Transverse colon (tissue), 4 donors: ENCODE measurements at regions not wholly inside any gene's neighbourhood (a gene's known extent, or its start where the extent isn't known, plus 50 kb on each side); places are given as distances from the start of the nearest gene placed in this dataset.

Experiments used
- DNase-seq: peaks from one replicate; pipeline ENCODE4 v3.0.0-alpha.2; 2019
- H3K27ac ChIP-seq, 4 donors: fragments of 200-600 bp; sonication (generic); 2 replicates each; pipeline ENCODE4 v1.5.1; 2016 to 2018; ENCODE audit warnings: inconsistent platforms in 4 of 4
- H3K27me3 ChIP-seq: fragments of 200-600 bp; sonication (generic); 2 replicates; pipeline ENCODE4 v1.5.1; 2017; ENCODE audit warnings: inconsistent platforms
- H3K36me3 ChIP-seq, 4 donors: fragments of 200-600 bp; sonication (generic); 2 replicates each; pipeline ENCODE4 v1.5.1; 2017 to 2019; ENCODE audit warnings: inconsistent platforms in 4 of 4
- H3K4me1 ChIP-seq, 4 donors: fragments of 200-600 bp; sonication (generic); 2 replicates each; pipeline ENCODE4 v1.5.1; 2017 to 2020; ENCODE audit warnings: inconsistent platforms in 4 of 4
- H3K4me3 ChIP-seq, 4 donors: fragments of 200-600 bp; sonication (generic); 1 replicate in 1 of 4; 2 replicates in 3 of 4; pipeline versions ENCODE4 v1.5.1 to v1.6.1; 2017 to 2019; ENCODE audit warnings: inconsistent platforms in 4 of 4
- H3K9me3 ChIP-seq, 2 donors: fragments of 200-600 bp; sonication (generic); 2 replicates each; pipeline ENCODE4 v1.5.1; 2017 to 2019; ENCODE audit warnings: inconsistent platforms in 2 of 2
- CTCF ChIP-seq, 5 experiments: fragments of 200-600 bp in 3 of 5; fragments of 450-650 bp in 2 of 5; sonication (generic) in 3 of 5; IDR thresholded peaks; 1 replicate in 2 of 5; 2 replicates in 3 of 5; pipeline ENCODE4 v1.5.1; 2016 to 2017; ENCODE audit warnings: antibody characterized with exemption in 5 of 5, inconsistent platforms in 3 of 5, mild to moderate bottlenecking in 2 of 5, moderate library complexity in 1 of 5
- EP300 ChIP-seq: sonication (generic); formaldehyde crosslinking; IDR thresholded peaks from one replicate; pipeline ENCODE4 v1.6.1; 2017; ENCODE audit warnings: antibody characterized with exemption, low read depth
- POLR2A ChIP-seq: fragments of 450-650 bp; IDR thresholded peaks from one replicate; pipeline ENCODE4 v1.6.1; 2016; ENCODE audit warnings: antibody characterized with exemption, mild to moderate bottlenecking, moderate library complexity
- POLR2AphosphoS5 ChIP-seq, 3 donors: sonication (generic); formaldehyde crosslinking; IDR thresholded peaks; one replicate each; pipeline ENCODE4 v1.6.1; 2016; ENCODE audit warnings: antibody characterized with exemption in 3 of 3
- WGBS, 2 donors: methylation state at CpG; one replicate each; pipeline ENCODE4 v1.1.5; 2018; ENCODE audit warnings: low coverage in 1 of 2; 5-methylcytosine and 5-hydroxymethylcytosine counted together
- in situ Hi-C, 4 donors: fragments of 200-750 bp; cut with MboI; loops; one replicate each; pipeline versions ENCODE4 v1.15.0 to v1.15.1; 2017; ENCODE audit warnings: low sequenced_read_pairs in 3 of 4, low pct_ligation_motif_present in 1 of 4, low pct_unique_long_range_greater_than_20kb in 1 of 4
- intact Hi-C: fragments of 100-400 bp; cut with DNase I; formaldehyde crosslinking; loops from one replicate; pipeline ENCODE4 v1.15.1; 2023; ENCODE audit warnings: low total_unique reads

GRCh38 chr3:68186733-68187132 lies 532.3 kb upstream of the SUCLG2 start:
- DNase-seq: no peak
- WGBS, 2 donors: 77 to 100% methylated on average over 1 of the region's 1 CpG
- no peaks in the 10 kb centered on the region for H3K9me3 ChIP-seq
- H3K36me3 ChIP-seq: no peaks in the 10 kb centered on the region
- H3K4me3 ChIP-seq: no peak overlapping the region
- no peaks in the 10 kb centered on the region for H3K27me3 ChIP-seq
- TF ChIP-seq CTCF (IDR thresholded peaks at IDR 0.05): no peak
- TF ChIP-seq POLR2AphosphoS5 (IDR thresholded peaks at IDR 0.05): no peak
- no peak for TF ChIP-seq POLR2A
- TF ChIP-seq EP300: no peak
- no peaks in the 10 kb centered on the region for H3K4me1 ChIP-seq
- H3K27ac ChIP-seq: no peak overlapping the region
- in situ Hi-C loops (no loop called here), intact Hi-C loops (no loop called here)

- no peaks in the 10 kb centered on the region for H3K36me3 ChIP-seq
- H3K4me3 ChIP-seq: no peak overlapping the region
- in situ Hi-C loops: no loop called here
- no peaks in the 10 kb centered on the region for H3K27me3 ChIP-seq
- no peak for DNase-seq
- peaks cover 7 to 9% of the 10 kb centered on the region in 2 donors for H3K9me3 ChIP-seq
- H3K27ac ChIP-seq: no peak overlapping the region
- intact Hi-C loops: no loop called here
- TF ChIP-seq EP300 (no peak), CTCF (IDR thresholded peaks at IDR 0.05) (no peak), POLR2AphosphoS5 (IDR thresholded peaks at IDR 0.05) (no peak), POLR2A (no peak)
- 35% methylated on average over 1 of the region's 1 CpG; no CpG with 5 or more reads in 1 of the 2 donors for WGBS, 2 donors
- no peaks in the 10 kb centered on the region for H3K4me1 ChIP-seq
These were observed 522.2 kb upstream of the SUCLG2 start for GRCh38 chr3:68176600-68176999.

GRCh38 chr3:68173012-68173634 lies 518.7 kb upstream of the SUCLG2 start:
- in situ Hi-C loops (no loop called here), intact Hi-C loops (no loop called here)
- no peak overlapping the region for H3K4me3 ChIP-seq
- peaks cover 9% of the 10 kb centered on the region in 2 donors for H3K9me3 ChIP-seq
- TF ChIP-seq POLR2A (no peak), POLR2AphosphoS5 (IDR thresholded peaks at IDR 0.05) (no peak), EP300 (no peak), CTCF (IDR thresholded peaks at IDR 0.05) (no peak)
- no peaks in the 10 kb centered on the region for H3K27me3 ChIP-seq
- no peak overlapping the region for H3K27ac ChIP-seq
- H3K36me3 ChIP-seq: no peaks in the 10 kb centered on the region
- WGBS, 2 donors: 36 to 59% methylated on average over 3 of the region's 3 CpGs
- DNase-seq: no peak
- H3K4me1 ChIP-seq: no peaks in the 10 kb centered on the region

- no peaks in the 10 kb centered on the region for H3K4me1 ChIP-seq
- WGBS, 2 donors: 83% methylated on average over 2 of the region's 2 CpGs
- H3K36me3 ChIP-seq: no peaks in the 10 kb centered on the region
- in situ Hi-C loops (no loop called here), intact Hi-C loops (no loop called here)
- H3K27ac ChIP-seq: no peak overlapping the region
- H3K4me3 ChIP-seq: no peak overlapping the region
- no peaks in the 10 kb centered on the region for H3K27me3 ChIP-seq
- TF ChIP-seq CTCF (IDR thresholded peaks at IDR 0.05) (no peak), EP300 (no peak), POLR2AphosphoS5 (IDR thresholded peaks at IDR 0.05) (no peak), POLR2A (no peak)
- H3K9me3 ChIP-seq: peaks cover 9% of the 10 kb centered on the region in 2 donors
- DNase-seq: no peak
These were observed 517.6 kb upstream of the SUCLG2 start for GRCh38 chr3:68172039-68172438.
